Stimulated activated naive CD8-positive, alpha-beta T cell treated with anti-CD3 and anti-CD28 coated beads, Interleukin-15, Interleukin-2, amounts not matched to agents 100 ng/mL and 50 ng/mL, for 24 hours (primary cell): ENCODE measurements at regions not wholly inside any gene's neighbourhood (a gene's known extent, or its start where the extent isn't known, plus 50 kb on each side); places are given as distances from the start of the nearest gene placed in this dataset.

Experiments
- H3K27ac Mint-ChIP-seq: one replicate; pipeline ENCODE4 v1.8.0; 2021; ENCODE audit warnings: mild to moderate bottlenecking, mixed read lengths
- H3K27me3 Mint-ChIP-seq: one replicate; pipeline ENCODE4 v1.8.0; 2021; ENCODE audit warnings: mixed read lengths
- H3K36me3 Mint-ChIP-seq: one replicate; pipeline ENCODE4 v1.8.0; 2021; ENCODE audit warnings: low read depth, mixed read lengths
- H3K4me1 Mint-ChIP-seq: one replicate; pipeline ENCODE4 v1.8.0; 2021; ENCODE audit warnings: low read depth, mixed read lengths
- H3K4me3 Mint-ChIP-seq: one replicate; pipeline ENCODE4 v1.8.0; 2021; ENCODE audit warnings: mild to moderate bottlenecking, mixed read lengths
- H3K9me3 Mint-ChIP-seq: one replicate; pipeline ENCODE4 v1.8.0; 2021; ENCODE audit warnings: mixed read lengths

- Mint-ChIP-seq H3K9me3 (peaks cover 5% of the 10 kb centered on the region), H3K4me1 (no peaks in the 10 kb centered on the region), H3K36me3 (no peaks in the 10 kb centered on the region), H3K27ac (no peak overlapping the region), H3K27me3 (peaks cover 19% of the 10 kb centered on the region), H3K4me3 (no peak overlapping the region)
These were observed 203.4 kb upstream of the POU3F3 start for GRCh38 chr2:104650405-104650996.

GRCh38 chr2:104654811-104655210 is 199.1 kb upstream of the POU3F3 start:
- H3K27me3 Mint-ChIP-seq = peaks cover 28% of the 10 kb centered on the region
- H3K36me3 Mint-ChIP-seq = no peaks in the 10 kb centered on the region
- peaks cover 8% of the 10 kb centered on the region for H3K4me1 Mint-ChIP-seq
- H3K9me3 Mint-ChIP-seq = peaks cover 5% of the 10 kb centered on the region
- no peak overlapping the region for H3K4me3 Mint-ChIP-seq
- no peak overlapping the region for H3K27ac Mint-ChIP-seq

- peaks cover 8% of the 10 kb centered on the region for H3K4me1 Mint-ChIP-seq
- no peaks in the 10 kb centered on the region for H3K36me3 Mint-ChIP-seq
- peaks cover 5% of the 10 kb centered on the region for H3K9me3 Mint-ChIP-seq
- H3K27ac Mint-ChIP-seq = no peak overlapping the region
- no peak overlapping the region for H3K4me3 Mint-ChIP-seq
- peaks cover 42% of the 10 kb centered on the region for H3K27me3 Mint-ChIP-seq
These were observed 197.2 kb upstream of the POU3F3 start for GRCh38 chr2:104656571-104657163.

DNA sequence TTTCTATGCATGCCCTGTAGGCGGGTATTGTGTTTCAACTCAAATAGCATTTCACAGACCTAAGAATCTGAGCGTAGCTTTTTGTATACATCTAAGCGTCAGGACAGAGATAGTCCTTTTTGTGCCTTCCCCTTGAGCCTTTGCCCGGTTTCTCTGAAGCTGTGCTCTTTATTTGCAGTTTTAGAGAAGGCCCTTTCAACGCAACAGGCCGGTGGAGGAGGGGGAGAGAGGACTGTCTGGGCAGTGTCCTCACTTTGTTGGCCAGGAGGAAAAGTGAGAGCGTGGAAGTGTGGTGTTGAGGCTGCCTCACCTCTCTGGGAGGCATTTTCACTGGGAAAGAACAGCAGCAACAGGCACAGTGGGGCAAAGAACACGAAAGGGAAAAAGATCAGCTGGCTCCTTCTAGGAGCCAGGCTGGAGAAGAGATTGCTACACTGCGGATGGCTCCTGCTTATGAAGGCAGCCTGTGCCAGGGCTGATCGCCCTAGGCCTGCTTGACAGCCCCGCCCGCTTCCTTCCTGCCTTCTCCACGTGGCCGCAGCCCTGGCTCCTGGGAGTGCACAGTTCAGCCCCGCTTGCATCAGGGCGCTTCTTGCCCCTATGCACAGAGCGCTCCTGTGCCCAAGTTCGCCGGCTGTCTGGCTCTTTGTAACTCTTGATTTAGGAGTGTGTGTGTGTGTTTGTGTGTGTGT is 195.6 kb upstream of the POU3F3 start:
- H3K27ac Mint-ChIP-seq = no peak overlapping the region
- no peaks in the 10 kb centered on the region for H3K36me3 Mint-ChIP-seq
- H3K27me3 Mint-ChIP-seq = peaks cover 44% of the 10 kb centered on the region
- H3K4me1 Mint-ChIP-seq = peaks cover 8% of the 10 kb centered on the region
- peaks cover 5% of the 10 kb centered on the region for H3K9me3 Mint-ChIP-seq
- no peak overlapping the region for H3K4me3 Mint-ChIP-seq

- Mint-ChIP-seq H3K4me3 (no peak overlapping the region), H3K27me3 (peaks cover 39% of the 10 kb centered on the region), H3K9me3 (peaks cover 2% of the 10 kb centered on the region), H3K4me1 (peaks cover 8% of the 10 kb centered on the region), H3K36me3 (no peaks in the 10 kb centered on the region), H3K27ac (no peak overlapping the region)
These were observed 194.9 kb upstream of the POU3F3 start for GRCh38 chr2:104658904-104659591.

DNA sequence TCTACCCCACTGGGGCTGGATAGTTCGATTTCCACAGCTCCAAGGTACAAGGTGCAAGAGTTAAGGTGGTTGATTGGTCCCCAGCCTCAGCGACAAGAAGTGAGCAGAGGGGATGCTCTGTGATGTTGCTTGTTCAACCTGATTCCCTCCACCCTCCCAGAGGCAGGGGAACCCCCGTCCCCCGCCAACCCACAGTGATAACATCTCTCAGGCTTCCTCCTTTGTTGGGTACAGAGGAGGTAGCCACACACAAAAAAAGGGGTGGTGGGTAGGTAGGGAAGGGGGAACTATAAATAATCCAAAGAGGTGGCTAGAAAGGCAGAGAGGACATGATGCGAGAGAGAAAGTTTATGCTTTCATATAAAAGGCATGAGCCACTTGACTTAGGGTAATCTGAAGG is 192.9 kb upstream of the POU3F3 start:
- Mint-ChIP-seq H3K36me3 (no peaks in the 10 kb centered on the region), H3K4me1 (peaks cover 8% of the 10 kb centered on the region), H3K4me3 (no peak overlapping the region), H3K27me3 (peaks cover 35% of the 10 kb centered on the region), H3K27ac (no peak overlapping the region), H3K9me3 (no peaks in the 10 kb centered on the region)

DNA sequence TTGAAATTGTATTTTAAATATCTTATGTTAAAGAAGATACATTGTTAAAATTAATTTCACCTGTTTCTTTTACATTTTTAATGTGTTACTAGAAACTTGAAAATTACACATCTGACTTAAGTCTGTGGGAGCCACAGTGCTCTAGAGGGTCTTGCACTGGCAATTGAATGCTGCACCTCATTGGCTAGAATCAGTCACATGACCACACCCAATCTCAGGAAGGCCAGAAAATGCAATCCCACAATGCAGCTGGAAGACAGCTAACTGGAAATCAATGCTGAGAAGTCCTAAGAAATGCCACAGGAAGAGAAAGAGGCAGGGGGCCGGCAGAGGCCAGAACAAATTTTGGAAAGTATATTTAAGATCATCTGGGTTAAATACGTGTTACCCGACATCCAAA is 189.2 kb upstream of the POU3F3 start:
- Mint-ChIP-seq H3K27ac (no peak overlapping the region), H3K9me3 (no peaks in the 10 kb centered on the region), H3K4me1 (no peaks in the 10 kb centered on the region)

GRCh38 chr2:104668631-104669030 is 185.3 kb upstream of the POU3F3 start:
- Mint-ChIP-seq H3K4me1 (no peaks in the 10 kb centered on the region), H3K27me3 (peaks cover 4% of the 10 kb centered on the region), H3K27ac (no peak overlapping the region), H3K4me3 (no peak overlapping the region), H3K36me3 (no peaks in the 10 kb centered on the region), H3K9me3 (no peaks in the 10 kb centered on the region)

More for the DNA sequence above, 189.2 kb upstream of the POU3F3 start:
- Mint-ChIP-seq H3K4me3 (no peak overlapping the region), H3K27me3 (peaks cover 24% of the 10 kb centered on the region), H3K36me3 (no peaks in the 10 kb centered on the region)

GRCh38 chr2:104673225-104673624 is 180.7 kb upstream of the POU3F3 start:
- no peaks in the 10 kb centered on the region for H3K36me3 Mint-ChIP-seq
- no peaks in the 10 kb centered on the region for H3K4me1 Mint-ChIP-seq
- no peaks in the 10 kb centered on the region for H3K27me3 Mint-ChIP-seq
- H3K27ac Mint-ChIP-seq = no peak overlapping the region
- no peaks in the 10 kb centered on the region for H3K9me3 Mint-ChIP-seq
- no peak overlapping the region for H3K4me3 Mint-ChIP-seq

- no peaks in the 10 kb centered on the region for H3K9me3 Mint-ChIP-seq
- no peaks in the 10 kb centered on the region for H3K4me1 Mint-ChIP-seq
- H3K27ac Mint-ChIP-seq = no peak overlapping the region
- no peaks in the 10 kb centered on the region for H3K27me3 Mint-ChIP-seq
- H3K4me3 Mint-ChIP-seq = no peak overlapping the region
- H3K36me3 Mint-ChIP-seq = no peaks in the 10 kb centered on the region
These were observed 175.7 kb upstream of the POU3F3 start for GRCh38 chr2:104678181-104678580.

DNA sequence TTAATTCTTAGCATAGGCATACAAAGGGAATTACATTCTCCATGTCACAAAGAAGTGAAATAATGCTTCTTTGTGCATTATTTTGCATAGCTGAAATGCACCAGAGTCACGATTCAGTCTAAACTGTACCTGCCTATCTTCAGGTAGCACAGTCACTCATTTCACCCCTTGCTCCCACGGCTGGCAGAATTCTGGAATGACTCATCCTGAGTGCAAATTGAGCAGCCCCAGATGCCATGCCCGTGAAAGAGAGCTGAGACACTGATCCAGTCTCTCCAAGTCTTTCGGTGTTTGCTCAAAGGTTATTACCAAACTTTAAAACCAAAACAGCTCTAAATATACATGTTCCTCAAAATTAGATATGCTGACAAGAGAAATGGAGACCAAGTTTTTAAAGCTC is 168.3 kb upstream of the POU3F3 start:
- H3K9me3 Mint-ChIP-seq = peaks cover 2% of the 10 kb centered on the region
- no peaks in the 10 kb centered on the region for H3K4me1 Mint-ChIP-seq
- H3K27me3 Mint-ChIP-seq = no peaks in the 10 kb centered on the region
- H3K4me3 Mint-ChIP-seq = no peak overlapping the region
- H3K36me3 Mint-ChIP-seq = no peaks in the 10 kb centered on the region
- no peak overlapping the region for H3K27ac Mint-ChIP-seq

DNA sequence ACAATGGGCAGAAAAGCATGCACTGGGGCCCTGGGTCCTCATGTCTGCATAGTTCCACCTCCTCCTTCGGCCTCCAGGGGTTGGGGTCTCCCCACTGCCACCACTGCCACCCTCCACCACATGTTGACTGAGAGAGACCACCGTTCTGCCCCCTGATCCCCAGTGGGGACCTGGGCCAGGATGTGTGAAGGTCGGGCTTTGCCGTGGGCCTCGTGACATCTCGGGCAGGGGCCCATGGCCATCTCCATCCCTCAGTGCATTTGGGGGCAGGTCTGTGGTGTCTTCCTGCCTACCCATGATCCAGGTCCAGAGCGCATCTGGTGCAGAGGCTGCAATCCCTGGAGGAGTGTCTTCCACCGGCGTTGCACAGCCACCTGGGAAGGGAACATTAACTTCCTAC is 166.8 kb upstream of the POU3F3 start:
- no peak overlapping the region for H3K27ac Mint-ChIP-seq
- no peaks in the 10 kb centered on the region for H3K36me3 Mint-ChIP-seq
- peaks cover 4% of the 10 kb centered on the region for H3K9me3 Mint-ChIP-seq
- H3K4me1 Mint-ChIP-seq = no peaks in the 10 kb centered on the region
- H3K4me3 Mint-ChIP-seq = no peak overlapping the region
- no peaks in the 10 kb centered on the region for H3K27me3 Mint-ChIP-seq

DNA sequence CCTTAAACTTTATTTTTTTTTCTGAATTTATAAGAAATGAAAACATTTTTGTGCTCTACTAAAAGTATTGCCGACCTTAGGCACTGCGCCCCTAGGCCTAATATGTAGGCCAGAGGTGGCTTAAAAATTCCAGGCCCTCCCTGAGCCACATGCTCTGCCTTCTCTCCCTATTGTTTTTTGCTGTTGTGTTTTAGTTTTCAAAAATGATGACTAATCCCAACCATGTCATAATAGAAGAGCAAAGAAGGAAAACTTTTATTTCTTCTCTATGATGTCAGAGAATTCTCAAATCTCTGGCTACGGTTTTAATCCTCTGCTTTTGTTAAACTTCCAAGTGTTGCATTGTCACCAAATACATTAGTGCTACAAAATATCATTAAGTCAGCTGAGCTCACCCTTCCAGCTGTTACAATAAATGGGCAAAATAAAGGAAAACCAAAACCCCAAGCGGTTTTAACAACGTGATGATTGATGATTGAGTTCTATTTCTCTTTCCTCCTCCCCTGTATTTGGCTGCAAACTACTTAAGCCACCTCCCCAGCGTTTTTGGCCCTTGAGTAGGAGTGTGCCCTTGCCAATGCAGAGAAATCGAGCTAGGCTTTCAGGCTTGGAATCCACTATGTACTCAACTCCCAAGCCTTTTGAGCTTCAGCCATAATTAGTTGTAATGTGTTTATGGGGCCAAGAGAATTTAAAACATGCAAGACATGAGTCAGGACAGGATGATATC is 163.5 kb upstream of the POU3F3 start:
- Mint-ChIP-seq H3K9me3 (peaks cover 4% of the 10 kb centered on the region), H3K4me1 (no peaks in the 10 kb centered on the region), H3K27me3 (no peaks in the 10 kb centered on the region), H3K4me3 (no peak overlapping the region), H3K36me3 (no peaks in the 10 kb centered on the region), H3K27ac (no peak overlapping the region)

GRCh38 chr2:104698276-104698675 is 155.6 kb upstream of the POU3F3 start:
- Mint-ChIP-seq H3K36me3 (no peaks in the 10 kb centered on the region), H3K4me1 (no peaks in the 10 kb centered on the region), H3K27me3 (no peaks in the 10 kb centered on the region), H3K4me3 (no peak overlapping the region), H3K27ac (no peak overlapping the region), H3K9me3 (peaks cover 4% of the 10 kb centered on the region)
